ENCODE measurements at regions not wholly inside any gene's neighbourhood (a gene's known extent, or its start where the extent isn't known, plus 50 kb on each side); places are given as distances from the start of the nearest gene placed in this dataset.

DNA sequence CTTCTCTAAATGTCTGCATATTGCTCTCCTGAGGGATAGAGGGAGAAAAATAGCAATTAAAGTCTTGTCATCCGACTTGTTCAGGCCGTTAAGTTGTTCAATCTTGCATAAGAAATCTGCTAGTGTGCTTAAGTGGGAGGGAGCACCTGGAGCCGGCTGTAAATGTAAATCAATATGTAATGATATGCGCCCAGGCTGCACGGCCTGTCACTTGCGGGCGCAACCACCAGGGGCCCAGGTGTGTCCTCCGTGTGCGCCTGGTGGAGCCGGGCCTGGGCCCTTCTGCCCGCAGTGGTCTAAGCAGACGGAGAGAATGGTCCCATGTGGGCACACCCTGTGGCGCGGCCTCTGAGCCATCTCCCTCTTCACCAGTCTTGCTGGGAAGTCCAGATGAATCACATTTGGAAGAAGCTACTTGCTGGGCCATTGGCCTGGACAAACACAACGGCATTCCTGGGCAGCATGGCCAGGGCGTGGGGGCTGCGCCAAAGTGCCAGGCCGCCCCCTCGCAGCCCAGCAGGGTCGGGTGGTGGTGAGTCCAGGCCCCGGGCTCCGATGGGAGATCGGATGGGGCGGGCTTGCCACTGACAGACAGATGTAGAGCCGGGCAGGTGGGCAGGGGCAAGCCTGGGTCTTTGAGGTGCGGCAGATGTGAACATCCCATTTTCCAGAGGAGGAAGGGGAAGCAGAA is 193.3 kb upstream of the C14orf180 start:
- no peak for DNase-seq (ENCODE audit: low spot score)

DNA sequence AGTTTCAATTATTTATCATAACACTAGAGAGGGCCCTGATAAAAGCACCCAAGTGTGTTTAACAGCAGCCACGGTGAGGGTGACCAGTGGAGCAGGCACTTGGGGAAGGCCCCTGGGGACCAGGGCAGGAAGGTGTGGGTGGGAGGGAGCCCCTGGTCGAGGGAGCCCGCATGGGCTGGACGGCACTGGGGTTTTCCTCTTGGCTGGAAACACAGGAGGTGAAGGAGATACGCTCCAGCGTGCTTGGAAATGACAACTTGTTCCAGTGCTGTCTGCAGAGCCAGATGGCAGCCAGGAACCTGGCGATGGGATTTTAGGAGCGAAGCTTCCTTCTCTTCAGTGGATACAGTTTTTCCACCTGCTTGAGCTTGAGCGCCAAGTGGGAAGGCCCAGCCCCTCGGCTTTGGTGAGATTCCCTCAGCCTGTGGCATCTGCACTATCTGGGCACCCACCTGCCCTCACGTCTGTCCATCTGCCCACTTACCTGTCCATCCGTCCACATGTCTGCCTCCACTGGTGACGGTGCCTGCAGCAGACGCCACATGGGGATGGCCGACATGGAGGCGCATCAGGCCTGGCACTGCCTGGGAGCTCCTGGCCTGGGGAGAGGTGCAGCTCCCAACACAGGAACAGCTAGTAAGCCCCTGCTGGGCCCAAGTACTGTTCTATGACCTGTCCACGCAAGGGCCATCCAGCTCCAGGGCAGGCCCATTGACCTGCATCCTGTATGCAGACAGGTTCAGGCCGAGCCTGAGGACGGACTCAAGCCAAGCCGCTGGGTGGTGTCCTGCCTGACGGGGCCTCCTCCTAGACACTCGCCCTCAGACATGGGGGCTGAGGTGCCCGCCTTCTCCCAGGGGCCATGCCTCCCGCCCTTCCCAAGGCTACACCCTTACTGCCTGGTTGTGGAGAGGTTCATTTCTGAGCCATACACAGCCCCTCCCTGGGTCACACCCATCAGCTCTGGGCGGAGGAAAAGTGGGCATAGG is 192.2 kb upstream of the C14orf180 start:
- DNase-seq (ENCODE audit: low spot score): no peak

DNA sequence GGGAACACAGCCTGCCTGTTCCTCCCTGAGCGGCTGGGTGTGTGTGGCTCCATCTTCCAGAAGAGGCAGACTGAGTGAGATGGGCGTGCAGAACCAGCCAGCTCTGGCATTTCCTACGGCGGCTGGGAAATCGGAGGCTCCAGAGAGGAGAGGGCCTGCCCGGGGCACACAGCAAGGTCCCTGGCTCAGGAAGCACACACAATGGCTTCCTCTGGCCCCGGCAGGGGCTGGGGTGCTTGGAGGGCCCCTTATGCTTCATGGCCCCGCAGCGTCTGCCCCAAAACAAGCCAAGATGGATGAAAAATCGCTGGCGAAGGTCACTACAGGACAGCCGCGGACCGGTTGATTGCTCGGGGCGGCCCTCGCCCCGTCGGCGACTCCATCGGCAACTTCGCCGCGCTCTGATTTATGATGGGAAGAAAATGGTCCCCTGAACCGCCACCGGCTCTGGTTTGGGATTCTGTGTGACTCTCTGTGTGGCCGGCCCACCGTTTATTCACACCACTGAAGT is 191.5 kb upstream of the C14orf180 start:
- no peak for DNase-seq (ENCODE audit: low spot score)

DNA sequence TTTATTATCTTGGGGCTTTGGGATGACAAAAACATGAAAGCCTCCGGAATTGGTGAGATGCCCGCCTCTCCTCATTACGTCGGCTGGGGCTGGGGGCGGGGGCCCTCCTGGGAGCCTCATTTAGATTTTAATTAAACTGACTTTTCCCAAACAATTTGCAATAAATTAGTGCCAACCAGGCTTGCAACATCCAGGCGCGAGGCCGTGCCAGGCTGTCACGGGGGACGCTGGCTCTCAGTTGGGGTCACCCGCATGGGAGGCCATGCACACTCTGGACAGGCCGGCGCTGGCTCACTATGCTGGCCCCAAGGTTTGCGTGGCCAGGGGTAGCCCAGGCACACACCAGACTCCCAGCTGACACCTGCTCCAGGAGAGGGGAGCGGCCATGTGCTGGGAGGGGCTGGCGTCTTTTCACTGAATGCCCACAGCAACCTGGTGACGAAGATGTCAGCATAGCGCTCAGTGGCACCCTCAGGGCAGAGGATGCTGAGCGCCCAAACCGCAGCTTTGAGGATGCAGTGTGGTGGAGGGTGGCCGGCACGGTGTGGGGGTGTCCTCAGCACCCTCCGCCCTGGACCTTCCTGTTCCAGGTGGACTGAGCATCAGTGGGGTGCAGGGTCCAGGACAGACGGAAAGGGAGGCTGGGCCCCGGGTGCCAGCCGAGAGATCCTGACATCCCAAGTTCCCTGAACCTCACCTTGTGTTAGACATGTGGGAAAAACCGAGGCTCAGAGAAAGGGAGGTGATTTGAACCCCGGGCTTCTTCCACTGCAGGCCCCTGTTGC is 190.8 kb upstream of the C14orf180 start:
- no peak for DNase-seq (ENCODE audit: low spot score)

DNA sequence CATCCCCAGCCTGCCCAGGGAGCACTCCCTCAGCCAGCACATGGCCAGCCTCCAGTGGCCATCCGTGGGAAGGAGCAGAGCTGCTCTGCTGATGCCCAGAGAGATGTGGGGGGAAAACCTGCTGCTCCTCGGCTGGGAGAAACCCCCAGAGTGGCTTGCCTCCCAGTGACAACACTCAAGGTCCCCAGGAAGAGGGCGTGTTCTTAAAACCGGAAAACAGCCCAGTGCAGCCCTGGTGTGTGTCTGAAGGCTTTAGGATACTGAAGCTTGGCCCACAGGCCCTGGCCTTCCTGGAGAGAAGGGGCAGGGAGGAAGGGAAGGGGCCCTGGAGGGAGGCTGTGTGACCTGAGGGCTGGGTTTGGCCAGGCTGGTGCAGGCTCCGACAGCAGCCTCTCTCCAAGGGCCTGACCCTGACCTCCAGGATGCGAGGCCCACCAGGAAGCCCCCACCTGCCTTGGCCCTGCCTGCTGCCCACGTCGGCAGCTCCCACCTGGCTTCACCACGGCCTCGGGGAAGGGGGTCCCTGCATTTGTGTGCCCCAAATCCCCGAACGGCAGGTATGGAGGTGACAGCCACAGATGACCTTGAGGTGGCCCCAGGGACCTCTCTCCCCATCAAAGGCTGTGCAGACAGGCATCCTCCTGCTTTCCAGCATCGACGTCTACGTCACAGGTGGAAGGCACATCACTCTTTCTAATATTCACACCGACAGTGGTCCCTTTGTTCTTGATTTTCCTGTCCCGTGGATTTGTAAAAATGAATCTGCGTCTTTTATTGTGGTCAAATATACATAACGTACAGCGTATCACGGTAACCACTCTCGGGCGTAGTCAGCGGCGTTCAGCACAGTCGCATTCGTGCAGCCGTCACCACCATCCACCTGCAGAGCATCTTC is 190.0 kb upstream of the C14orf180 start:
- no peak for DNase-seq (ENCODE audit: low spot score)

DNA sequence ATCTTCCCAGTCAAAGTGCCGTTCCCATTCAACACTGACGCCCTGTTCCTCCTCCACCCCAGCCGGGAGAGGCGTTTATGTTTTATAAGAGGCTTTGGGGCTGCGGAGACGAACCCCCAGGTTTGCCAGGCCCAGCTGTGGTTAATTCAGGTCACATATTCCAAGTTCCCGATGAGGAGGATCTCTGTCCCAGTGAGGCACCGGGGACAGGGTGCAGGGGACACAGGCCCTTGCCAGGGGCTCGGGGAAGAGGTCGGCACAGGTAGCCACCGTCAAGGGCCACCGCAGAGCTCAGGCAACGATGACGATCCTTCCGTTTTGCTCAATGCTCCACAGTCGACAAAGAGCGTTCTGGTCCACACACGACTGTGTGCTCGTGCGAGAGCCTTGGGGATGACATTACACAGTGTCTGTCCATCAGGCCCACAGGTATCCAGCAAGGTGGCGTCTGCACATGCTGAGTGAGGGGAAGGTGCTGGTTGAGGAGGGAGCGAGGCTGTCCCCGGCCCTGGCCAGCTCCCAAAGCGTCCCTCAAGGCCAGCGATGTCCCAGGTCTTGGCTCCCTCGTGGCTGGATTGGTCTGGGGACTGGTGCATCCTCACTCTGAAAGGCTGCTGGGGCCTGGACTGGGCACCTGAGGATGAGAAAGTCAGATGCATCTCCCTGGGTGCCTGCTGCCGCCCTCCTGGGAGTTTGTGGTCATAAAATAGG is 189.2 kb upstream of the C14orf180 start:
- no peak for DNase-seq (ENCODE audit: low spot score)

DNA sequence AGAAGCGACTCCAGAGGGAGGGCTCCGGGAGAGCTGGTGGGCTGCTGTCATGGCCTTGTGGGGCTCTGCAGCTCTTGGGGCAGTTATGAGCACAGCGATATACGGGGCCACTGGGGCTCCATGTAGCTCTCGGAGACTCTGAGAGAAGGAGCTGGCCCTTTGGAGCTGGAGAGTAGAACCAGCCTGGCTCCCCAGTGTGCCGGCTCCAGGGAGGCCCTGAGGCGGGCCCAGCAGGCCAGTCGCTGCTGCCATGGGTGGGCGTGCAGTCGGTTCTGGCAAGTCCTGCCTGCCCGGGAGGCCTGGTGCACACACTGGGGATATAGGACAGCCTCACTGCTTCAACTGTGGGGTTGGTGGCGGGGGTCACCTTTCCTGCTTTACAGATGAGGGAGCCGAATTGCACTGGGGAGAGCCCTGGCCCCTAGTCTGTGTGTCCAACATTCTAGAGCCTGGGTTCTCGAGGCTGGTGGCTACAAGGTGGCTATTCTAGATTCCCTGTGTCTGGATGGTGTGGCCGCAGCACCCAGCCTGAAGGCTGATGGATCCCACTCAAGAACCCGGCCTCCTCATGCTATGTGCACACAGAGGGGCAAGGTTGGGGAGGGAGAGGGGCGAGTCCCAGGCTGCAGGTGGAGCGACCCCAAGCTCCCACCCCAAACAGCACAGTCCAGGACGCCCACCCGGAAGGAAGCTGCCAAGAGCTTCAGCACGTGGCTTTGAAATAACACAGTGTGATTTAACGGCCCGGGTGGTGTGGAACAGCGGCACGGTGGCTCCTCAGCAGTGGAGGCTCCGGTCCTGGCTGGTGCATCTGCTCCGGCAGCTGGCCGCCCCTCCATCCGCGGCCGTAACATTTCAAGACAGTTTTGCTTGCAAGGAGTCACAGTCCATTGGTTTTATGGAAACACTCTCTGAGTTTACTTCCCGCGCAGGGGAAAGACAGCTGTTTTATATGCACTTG is 188.3 kb upstream of the C14orf180 start:
- DNase-seq (ENCODE audit: low spot score): no peak

DNA sequence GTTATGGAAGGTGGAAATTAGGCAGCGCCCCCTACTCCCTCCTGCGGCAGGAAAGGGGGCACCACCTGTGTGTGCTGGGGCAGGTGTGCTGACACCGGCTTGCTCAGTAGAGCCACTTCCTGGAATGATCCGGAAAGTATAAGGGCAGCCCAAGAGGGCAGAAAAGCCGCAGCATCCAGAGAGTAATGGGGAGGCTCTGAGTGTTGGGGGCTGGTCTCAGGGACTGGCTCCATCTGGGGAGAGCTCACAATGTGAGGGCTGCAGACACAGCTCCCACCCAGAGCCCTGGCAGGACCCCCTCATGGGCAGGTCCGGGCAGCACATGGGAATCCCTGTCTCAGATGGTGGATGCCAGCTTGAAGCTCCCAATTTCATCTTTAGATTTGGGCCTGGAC is 187.6 kb upstream of the C14orf180 start:
- no peak for DNase-seq (ENCODE audit: low spot score)

DNA sequence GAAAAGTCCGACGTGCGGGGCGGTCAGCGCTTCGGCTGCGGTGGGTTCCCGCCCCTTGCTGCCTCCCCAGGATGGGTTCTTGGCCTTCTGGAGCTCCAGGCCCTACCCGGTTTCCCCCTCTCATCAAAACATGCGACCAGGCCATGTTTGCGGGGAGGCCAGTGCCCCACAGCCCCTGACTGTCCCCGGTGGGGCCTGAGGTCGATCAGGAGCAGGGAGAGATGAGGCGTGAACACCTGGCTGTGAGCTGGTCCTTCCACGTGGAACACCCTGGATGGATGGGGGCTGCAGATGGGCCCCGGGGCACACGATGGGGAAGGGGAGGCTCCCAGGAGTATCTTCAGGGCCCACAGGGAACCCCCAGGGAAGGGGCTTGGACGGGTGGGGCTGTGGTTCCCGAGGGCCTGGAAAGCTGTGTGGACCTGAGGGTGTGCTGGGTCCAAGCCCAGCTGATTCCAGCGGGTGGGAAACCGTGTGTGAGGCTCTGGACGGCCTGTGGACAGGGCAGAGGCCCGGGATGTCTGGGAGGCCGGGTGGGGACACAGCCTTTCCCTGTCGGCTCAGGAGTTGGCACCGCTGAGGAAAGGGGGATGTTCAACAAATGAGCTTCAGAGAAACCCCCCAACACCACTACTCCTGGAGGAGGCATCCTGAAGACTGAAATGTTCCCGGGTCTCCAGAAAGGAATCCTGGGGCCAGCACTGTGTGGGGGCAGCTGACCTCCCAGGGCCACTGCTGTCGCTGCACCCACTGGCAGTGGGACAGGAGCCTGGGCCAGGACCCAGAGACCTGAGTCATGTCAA is 187.0 kb upstream of the C14orf180 start:
- DNase-seq (ENCODE audit: low spot score): no peak

DNA sequence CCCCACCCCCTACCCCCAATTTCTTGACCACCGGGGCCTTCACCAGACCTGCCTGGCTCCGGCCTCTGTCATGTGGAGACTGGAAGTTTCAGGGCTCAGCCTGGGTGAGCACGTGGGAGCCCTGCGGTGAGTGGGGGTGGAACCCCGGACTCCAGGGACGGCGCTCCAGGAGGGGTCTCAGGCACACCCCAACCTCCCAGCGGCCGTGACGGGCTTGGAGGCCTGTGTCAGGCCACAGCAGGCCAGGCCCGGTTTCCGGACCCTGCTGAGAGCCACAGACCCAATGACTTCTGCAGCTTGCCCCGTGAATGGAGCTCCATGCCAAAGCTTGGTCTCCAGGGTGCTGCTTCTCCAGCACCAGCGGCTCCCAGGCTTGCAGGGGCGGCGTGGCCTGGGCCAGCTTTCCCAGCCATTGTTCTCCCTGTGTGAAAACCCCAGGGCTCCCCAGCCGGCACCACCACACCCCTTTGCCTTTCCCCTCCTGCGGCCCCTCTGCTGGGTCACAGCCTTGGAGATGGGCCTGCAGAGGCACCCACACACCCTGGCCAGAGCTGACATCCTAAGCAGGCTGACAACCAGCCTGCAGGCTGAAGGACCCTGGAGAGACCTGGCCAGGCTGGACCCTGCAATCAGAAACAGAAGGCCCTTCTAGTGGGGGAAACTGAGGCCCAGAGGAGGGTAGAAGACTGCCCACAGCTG is 186.2 kb upstream of the C14orf180 start:
- no peak for DNase-seq (ENCODE audit: low spot score)

DNA sequence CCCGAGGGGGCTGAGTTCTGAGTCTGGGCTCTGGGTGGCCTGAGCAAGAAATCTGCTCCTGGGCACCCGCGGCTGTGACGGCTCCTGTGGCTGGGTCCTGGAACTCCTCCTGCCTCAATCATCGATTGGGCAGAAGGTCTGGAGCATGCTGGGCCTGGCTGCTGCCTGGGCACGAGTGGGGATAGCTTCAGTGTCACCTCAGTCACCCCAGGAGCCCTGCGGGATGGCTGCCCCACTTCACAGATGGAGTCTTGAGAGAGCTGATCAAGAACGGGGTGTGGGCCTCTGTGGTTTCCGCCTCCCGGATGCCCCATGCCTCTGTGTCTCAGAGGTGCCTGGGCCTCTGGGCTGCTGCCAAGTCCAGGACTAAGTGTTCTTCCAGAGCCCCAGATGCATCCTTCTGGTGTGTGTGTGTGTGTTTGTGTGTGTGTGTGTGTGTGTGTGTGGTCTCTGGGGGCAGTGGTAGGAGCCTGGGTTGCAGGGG is 185.6 kb upstream of the C14orf180 start:
- no peak for DNase-seq (ENCODE audit: low spot score)

DNA sequence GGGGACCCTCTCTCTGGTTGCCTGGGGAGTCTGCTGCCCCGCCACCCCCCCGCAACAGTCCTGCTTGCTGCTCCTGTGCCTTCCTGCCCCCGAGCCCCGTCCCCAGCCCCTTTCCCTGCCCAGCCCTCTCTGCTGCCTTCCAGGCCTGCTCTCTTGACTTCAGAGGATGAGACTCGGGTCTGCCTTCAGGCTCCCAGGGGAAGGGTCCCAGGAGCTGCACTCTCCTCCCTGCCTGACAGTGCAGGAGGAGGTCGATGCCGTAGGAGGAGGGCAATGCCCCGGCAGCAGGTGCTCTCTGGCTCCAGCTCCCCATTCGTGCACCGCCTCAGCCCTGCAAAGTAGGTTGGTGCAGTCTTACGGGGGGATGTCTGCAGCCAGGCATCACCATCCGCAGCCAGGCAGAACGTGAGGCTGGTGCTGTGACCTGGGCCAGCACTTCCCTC is 185.1 kb upstream of the C14orf180 start:
- no peak for DNase-seq (ENCODE audit: low spot score)

DNA sequence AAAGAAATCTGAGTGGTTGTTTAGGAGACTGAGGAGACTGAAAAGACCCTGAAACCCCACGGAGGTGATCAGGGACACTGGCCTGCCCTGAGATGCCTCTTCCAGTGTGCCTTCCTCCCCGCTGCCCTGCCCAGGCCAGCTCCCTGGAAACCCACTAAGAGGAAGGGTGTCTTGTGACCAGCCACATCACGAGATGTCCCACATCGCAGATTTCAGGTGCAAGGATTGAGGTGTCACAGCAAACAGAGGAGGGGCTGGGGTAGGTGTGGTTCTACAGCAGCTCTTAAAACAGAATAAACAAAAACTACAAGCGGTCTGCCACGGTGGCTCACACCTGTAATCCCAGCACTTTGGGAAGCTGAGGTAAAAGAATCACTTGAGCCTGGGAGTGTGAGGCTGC is 184.3 kb upstream of the C14orf180 start:
- DNase-seq (ENCODE audit: low spot score): no peak

DNA sequence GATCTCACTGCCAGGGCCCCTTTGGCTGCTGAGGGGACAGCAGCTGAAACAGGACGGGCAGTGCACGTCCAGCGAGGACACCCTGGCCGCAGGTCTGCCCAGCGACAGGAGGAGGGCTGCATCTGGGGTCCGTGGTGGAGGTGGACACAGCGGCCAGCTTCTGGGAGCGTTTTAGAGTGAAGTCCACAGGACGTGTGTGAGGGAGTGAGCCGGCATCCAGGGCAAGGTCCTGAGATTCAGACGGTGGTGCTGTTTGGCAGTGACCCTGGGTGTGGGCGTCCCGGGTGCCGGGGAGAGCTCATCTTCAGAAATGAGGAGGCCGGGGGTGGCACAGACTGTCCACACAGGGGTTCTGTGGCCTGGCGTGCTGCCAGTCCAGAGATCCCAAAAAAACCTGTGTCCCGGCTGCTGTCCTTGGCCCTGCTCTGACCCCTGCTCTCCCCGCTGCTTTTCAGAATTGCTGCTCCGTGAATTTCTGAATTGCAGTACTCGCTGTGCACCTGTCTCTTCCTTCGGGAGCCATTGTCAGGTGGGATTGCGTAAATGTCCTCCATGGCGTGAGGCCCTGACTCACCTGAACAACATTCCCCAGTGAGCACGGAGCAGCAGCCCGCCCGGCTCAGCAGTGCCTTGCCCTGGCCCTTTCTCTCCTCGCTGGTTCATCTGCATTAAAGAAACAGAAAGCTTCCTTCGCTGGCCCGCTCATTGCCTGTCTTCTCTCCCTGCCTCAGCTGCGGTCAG is 183.5 kb upstream of the C14orf180 start:
- DNase-seq (ENCODE audit: low spot score): no peak

DNA sequence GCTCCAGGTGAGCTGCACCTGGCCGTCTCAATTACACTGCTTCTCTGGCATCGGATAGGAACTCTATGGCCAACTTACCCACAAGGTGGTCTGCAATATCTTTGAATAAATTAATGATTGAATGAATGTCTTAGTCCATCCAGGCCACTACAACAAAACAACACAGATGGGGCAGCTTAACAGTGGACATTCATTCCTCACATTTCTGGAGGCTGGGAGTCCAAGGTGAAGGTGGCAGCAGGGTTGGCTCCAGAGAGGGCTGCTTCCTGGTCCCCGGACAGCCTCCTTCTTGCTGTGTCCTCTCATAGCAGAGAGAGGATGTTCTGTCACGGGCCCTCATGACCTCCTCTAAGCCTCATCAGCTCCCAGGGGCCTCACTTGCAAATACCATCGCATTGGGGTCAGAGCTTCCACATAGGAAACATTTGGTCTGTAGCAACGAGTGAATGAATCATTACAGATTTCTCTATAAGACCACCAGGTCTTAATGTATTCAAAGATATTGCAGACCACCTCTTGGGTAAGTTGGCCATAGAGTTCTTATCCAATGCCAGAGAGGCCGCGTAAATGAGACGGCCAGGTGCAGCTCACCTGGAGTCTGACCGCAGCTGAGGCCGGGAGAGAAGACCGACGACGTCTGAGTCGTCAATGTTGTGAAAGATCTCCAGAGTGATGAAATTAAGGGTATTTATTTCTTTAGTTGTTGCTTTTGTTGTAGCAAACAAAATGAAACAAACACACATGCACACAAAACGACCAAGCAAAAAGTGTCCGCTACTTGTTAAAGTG is 182.7 kb upstream of the C14orf180 start:
- DNase-seq (ENCODE audit: low spot score): no peak

DNA sequence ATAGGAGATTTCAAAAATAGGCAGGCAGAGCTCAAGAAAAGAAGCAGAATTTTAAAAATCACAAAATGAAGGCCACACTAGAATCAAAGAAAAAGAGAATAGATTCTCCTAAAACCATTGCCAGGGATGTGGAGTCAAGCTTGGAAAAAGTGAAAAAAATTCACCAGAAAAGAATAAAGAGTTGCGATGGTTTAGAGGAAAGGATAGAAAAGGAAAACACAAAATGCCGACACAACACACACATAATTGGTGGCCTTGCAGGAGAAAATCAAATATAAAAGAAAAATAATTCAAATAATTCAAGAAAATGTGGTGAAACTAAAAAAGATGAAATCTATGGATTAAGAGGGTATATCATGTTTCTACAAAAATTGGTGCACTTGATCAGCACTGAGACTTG is 181.6 kb upstream of the C14orf180 start:
- no peak for DNase-seq (ENCODE audit: low spot score)

Measured in HT-29 (cell line).